SU-DHL-6 (cell line): ENCODE measurements at regions not wholly inside any gene's neighbourhood (a gene's known extent, or its start where the extent isn't known, plus 50 kb on each side); places are given as distances from the start of the nearest gene placed in this dataset.
"Not testable (repeated sequence)": the region's sequence is repeated elsewhere in the genome, so short reads cannot be mapped to it uniquely, and the experiment has no call there.

ENCODE experiments used
- H2AFZ ChIP-seq: fragments of 200-600 bp; sonication (generic); 2 replicates; pipeline ENCODE4 v1.6.1; 2014; ENCODE audit warnings: low read depth, mild to moderate bottlenecking, moderate library complexity, mixed read lengths, antibody characterized with exemption, low read length; ENCODE audit not compliant: severe bottlenecking
- H3F3A ChIP-seq: fragments of 200-600 bp; shearing (Covaris generic); 2 replicates; pipeline ENCODE4 v1.6.0; 2016; ENCODE audit warnings: antibody characterized with exemption, mild to moderate bottlenecking; ENCODE audit not compliant: insufficient read depth
- H3K27ac ChIP-seq: fragments of 200-600 bp; sonication (generic); 2 replicates; pipeline ENCODE4 v1.5.1; 2016; ENCODE audit warnings: low read depth, mild to moderate bottlenecking, low read length, moderate library complexity, mixed read lengths
- H3K27me3 ChIP-seq: fragments of 200-600 bp; sonication (generic), shearing (Covaris generic); 2 replicates; pipeline ENCODE4 v1.6.0; 2014; ENCODE audit warnings: mild to moderate bottlenecking, low read length
- H3K36me3 ChIP-seq: fragments of 200-600 bp; sonication (generic); 2 replicates; pipeline ENCODE4 v1.6.1; 2014; ENCODE audit warnings: mild to moderate bottlenecking, low read length, mixed read lengths
- H3K4me2 ChIP-seq: fragments of 300-600, 200-600 bp; shearing (Covaris generic), sonication (generic); 2 replicates; pipeline ENCODE4 v1.6.0; 2014; ENCODE audit warnings: low read length, low read depth, mild to moderate bottlenecking; ENCODE audit not compliant: poor library complexity, severe bottlenecking
- H3K4me3 ChIP-seq: fragments of 200-600 bp; sonication (generic); 2 replicates; pipeline ENCODE4 v1.5.1; 2014; ENCODE audit warnings: antibody characterized with exemption, low read length, mild to moderate bottlenecking, mixed read lengths; ENCODE audit not compliant: insufficient read depth, poor library complexity, severe bottlenecking
- H3K79me2 ChIP-seq: fragments of 200-600 bp; sonication (generic); 2 replicates; pipeline ENCODE4 v1.6.1; 2014; ENCODE audit warnings: mild to moderate bottlenecking, low read length, moderate library complexity; ENCODE audit not compliant: insufficient read depth
- H3K9ac ChIP-seq: fragments of 200-600 bp; sonication (generic); 2 replicates; pipeline ENCODE4 v1.7.0; 2014; ENCODE audit warnings: mild to moderate bottlenecking, low read length
- H3K9me2 ChIP-seq: fragments of 200-600 bp; sonication (generic); replicated peaks from 2 replicates; pipeline ENCODE4 v1.6.1; 2014; ENCODE audit warnings: low read length; ENCODE audit not compliant: insufficient read depth
- H3K9me3 ChIP-seq: fragments of 200-600 bp; sonication (generic); 2 replicates; pipeline ENCODE4 v1.6.1; 2014; ENCODE audit warnings: low read length, mixed read lengths; ENCODE audit not compliant: insufficient read depth
- H4K20me1 ChIP-seq: fragments of 200-600 bp; sonication (generic); 2 replicates; pipeline ENCODE4 v1.6.1; 2014; ENCODE audit warnings: low read depth, mild to moderate bottlenecking, antibody characterized with exemption, low read length, moderate library complexity, mixed read lengths
- CTCF ChIP-seq: fragments of 200-600 bp; sonication (generic); IDR thresholded peaks from one replicate; pipeline ENCODE4 v1.5.1; 2017; ENCODE audit warnings: antibody characterized with exemption, mild to moderate bottlenecking, low read length, moderate library complexity; ENCODE audit not compliant: insufficient read depth, poor library complexity, severe bottlenecking
- EZH2phosphoT487 ChIP-seq: fragments of 200-600 bp; sonication (generic), shearing (Covaris generic); conservative IDR thresholded peaks from 2 replicates; pipeline ENCODE4 v1.6.1; 2018; ENCODE audit warnings: mild to moderate bottlenecking, antibody characterized with exemption, low read length, moderate library complexity, mixed read lengths

GRCh38 chr2:225236769-225237323 lies 162.7 kb upstream of the NYAP2 start:
- H3K9ac ChIP-seq = no peak overlapping the region
- H3K79me2 ChIP-seq = no peaks in the 10 kb centered on the region
- H3K36me3 ChIP-seq = no peaks in the 10 kb centered on the region
- H3K9me3 ChIP-seq = no peaks in the 10 kb centered on the region
- H4K20me1 ChIP-seq = no peaks in the 10 kb centered on the region
- H3F3A ChIP-seq = no peaks in the 10 kb centered on the region
- no peak overlapping the region for H2AFZ ChIP-seq
- H3K4me2 ChIP-seq = no peak overlapping the region
- H3K9me2 ChIP-seq = no peaks in the 10 kb centered on the region
- no peak for TF ChIP-seq EZH2phosphoT487
- TF ChIP-seq CTCF = no peak
- H3K27me3 ChIP-seq = no peaks in the 10 kb centered on the region
- H3K27ac ChIP-seq = no peak overlapping the region
- H3K4me3 ChIP-seq = no peak overlapping the region

DNA sequence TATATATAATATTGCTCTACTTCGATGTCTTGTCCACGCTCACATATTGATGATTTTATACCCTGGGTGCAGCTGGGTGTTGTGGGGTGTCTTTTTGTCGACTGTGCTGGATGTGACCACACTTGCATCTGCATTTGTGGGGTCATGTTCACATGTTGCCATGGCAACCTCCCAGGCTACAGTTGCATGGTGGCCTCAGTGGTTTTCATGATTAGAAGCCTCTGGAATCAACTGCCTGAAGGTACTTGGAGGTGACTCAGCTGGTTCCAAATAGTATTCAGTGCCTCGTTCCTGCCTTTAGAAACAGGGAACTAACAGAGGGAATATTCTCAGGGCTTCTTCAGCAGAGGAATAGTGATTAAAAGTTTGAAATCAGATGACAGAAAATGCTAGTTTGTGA lies 166.3 kb upstream of the NYAP2 start:
- Histone ChIP-seq H3K36me3 (no peaks in the 10 kb centered on the region), H3K9me2 (no peaks in the 10 kb centered on the region), H3F3A (no peaks in the 10 kb centered on the region), H4K20me1 (no peaks in the 10 kb centered on the region), H3K27ac (no peak overlapping the region), H2AFZ (no peak overlapping the region), H3K79me2 (no peaks in the 10 kb centered on the region), H3K4me3 (no peak overlapping the region), H3K9ac (no peak overlapping the region), H3K27me3 (no peaks in the 10 kb centered on the region), H3K4me2 (no peak overlapping the region), H3K9me3 (no peaks in the 10 kb centered on the region)
- no peak for TF ChIP-seq CTCF
- TF ChIP-seq EZH2phosphoT487 = no peak

DNA sequence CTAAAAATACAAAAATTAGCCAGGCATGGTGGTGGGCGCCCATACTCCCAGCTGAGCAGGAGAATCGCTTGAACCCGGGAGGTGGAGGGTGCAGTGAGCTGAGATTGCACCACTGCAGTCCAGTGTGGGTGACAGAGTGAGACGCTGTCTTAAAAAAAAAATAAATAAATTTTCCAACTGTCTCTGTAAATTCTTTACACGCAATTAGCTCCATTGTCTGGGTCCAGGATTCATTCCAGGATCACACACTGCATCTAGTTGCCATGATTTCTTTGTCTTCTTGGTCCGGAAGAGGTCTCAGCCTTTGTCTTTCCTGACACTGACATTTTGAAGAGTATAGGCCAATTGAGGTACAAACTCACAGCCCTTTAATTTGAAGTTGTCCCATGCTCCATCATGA lies 167.6 kb upstream of the NYAP2 start:
- Histone ChIP-seq H4K20me1 (no peaks in the 10 kb centered on the region), H3F3A (no peaks in the 10 kb centered on the region), H3K27me3 (no peaks in the 10 kb centered on the region), H2AFZ (no peak overlapping the region), H3K4me2 (no peak overlapping the region), H3K9ac (no peak overlapping the region), H3K36me3 (no peaks in the 10 kb centered on the region), H3K4me3 (no peak overlapping the region), H3K27ac (no peak overlapping the region), H3K79me2 (no peaks in the 10 kb centered on the region), H3K9me3 (no peaks in the 10 kb centered on the region), H3K9me2 (no peaks in the 10 kb centered on the region)
- TF ChIP-seq CTCF (no peak), EZH2phosphoT487 (no peak)

DNA sequence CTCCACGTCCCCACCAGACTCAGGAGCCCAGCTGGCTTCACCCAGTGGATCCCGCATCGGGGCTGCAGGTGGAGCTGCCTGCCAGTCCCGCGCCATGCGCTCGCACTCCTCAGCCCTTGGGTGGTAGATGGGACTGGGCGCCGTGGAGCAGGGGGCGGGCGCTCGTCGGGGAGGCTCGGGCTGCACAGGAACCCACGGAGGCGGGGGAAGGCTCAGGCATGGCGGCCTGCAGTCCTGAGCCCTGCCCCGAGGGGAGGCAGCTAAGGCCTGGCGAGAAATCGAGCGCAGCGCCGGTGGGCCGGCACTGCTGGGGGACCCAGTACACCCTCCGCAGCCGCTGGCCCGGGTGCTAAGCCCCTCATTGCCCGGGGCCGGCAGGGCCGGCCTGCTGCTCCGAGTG lies 170.2 kb upstream of the NYAP2 start:
- not testable (repeated sequence) for H3K4me2 ChIP-seq, H3K9me2 ChIP-seq, H3K79me2 ChIP-seq, H3F3A ChIP-seq, H3K9ac ChIP-seq, H3K36me3 ChIP-seq, H3K27ac ChIP-seq, H2AFZ ChIP-seq, H4K20me1 ChIP-seq, H3K4me3 ChIP-seq, H3K27me3 ChIP-seq, H3K9me3 ChIP-seq
